ENCODE measurements at regions not wholly inside any gene's neighbourhood (a gene's known extent, or its start where the extent isn't known, plus 50 kb on each side); places are given as distances from the start of the nearest gene placed in this dataset.

DNA sequence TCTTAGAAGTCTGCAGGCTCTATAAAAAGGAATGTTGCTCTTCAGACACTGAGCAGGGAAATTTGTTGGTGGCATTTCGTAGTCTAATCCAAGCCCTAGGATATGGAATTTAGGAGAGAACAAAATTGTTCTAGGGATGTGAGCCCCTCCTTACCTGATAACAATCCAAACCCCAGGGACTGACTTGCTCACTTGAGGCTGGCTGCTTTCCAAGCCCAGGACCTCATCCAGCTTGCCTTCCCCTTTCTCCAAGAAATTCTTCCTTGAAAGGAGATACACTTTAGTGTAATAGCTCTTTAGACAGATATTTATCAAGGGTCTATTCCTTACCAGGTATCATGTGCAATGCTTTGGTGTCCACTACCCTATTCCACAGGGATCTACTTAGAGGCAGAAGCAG is 279.8 kb downstream of the C1D start:
- CTCF ChIA-PET = interaction anchor here (1.2 kb wide), 1 partner anchor 16 kb away, joined by 3 read pairs; no protein-coding TSS in a partner anchor
- FAIRE-seq = no peak

DNA sequence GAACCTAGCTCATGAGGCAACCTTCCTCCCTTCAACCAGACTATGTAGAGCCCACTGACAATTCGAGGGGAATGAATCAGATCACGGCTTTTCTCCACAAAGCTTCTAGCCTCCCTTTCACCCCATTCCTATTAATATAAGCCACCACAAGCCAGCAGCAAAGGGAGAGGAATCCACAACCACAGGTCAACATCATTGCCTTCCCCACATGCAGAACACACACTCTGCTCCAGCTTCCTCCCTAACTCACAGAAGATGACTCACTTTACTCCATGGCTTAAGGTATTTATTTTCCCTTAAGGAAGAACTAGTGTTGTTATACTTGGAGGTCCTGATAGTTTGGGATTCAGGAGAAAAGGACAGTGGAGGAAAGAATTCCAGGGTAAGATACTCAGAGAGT is 272.2 kb downstream of the C1D start:
- no peak for FAIRE-seq
- ATAC-seq = no peak
- ChIA-PET RAD21 (ENCODE audit: unreplicated experiment) (no interaction called here), POLR2A (no interaction called here), CTCF (no interaction called here), SMC1A (ENCODE audit: uncharacterized antibody, unreplicated experiment) (interaction anchor here (0.9 kb wide), 1 partner anchor 18 kb away, joined by 3 read pairs; no protein-coding TSS in a partner anchor)
- H3K27ac ChIP-seq (ENCODE audit: control insufficient read depth, insufficient read depth) = no peak overlapping the region
- no peak overlapping the region for H3K4me3 ChIP-seq
- no peaks in the 10 kb centered on the region for H4K20me1 ChIP-seq (ENCODE audit: control insufficient read depth, insufficient read depth)
- H3K36me3 ChIP-seq (ENCODE audit: control insufficient read depth in 2 of 2, insufficient read depth in 2 of 2, low read length in 1 of 2) = no peaks in the 10 kb centered on the region
- 0% methylated on average over 2 of the region's 2 CpGs for WGBS (ENCODE audit: insufficient coverage, insufficient replicate concordance, low lambda C conversion rate, missing lambda C conversion rate)
- intact Hi-C loops (cut with micrococcal nuclease; ENCODE audit: unreplicated experiment) (no loop called here), in situ Hi-C loops (cut with MboI) (no loop called here)
- H2AFZ ChIP-seq (ENCODE audit: control insufficient read depth, low read depth, low read length) = no peak overlapping the region
- no peaks in the 10 kb centered on the region for H3K27me3 ChIP-seq (replicated peaks in 1 of 2; ENCODE audit: control insufficient read depth in 2 of 2, insufficient read depth in 2 of 2, low read length in 1 of 2)
- H3K79me2 ChIP-seq (ENCODE audit: control insufficient read depth, insufficient read depth, low read length) = no peaks in the 10 kb centered on the region
- no peak overlapping the region for H3K4me2 ChIP-seq (ENCODE audit: control insufficient read depth, insufficient read depth)
- no peaks in the 10 kb centered on the region for H3K9me3 ChIP-seq (replicated peaks; ENCODE audit: control insufficient read depth, insufficient read depth, low read length)
- H3K9ac ChIP-seq (ENCODE audit: control insufficient read depth, insufficient read depth, low read length) = no peak overlapping the region
- H3K4me1 ChIP-seq (ENCODE audit: control insufficient read depth, insufficient read depth, low read length) = no peaks in the 10 kb centered on the region
- DNase-seq (ENCODE audit: low read depth, low spot score) = no peak
- BruUV-seq (replicated peaks) = no TSS peak
- TF ChIP-seq ZNF24 (IDR thresholded peaks at IDR 0.05) (no peak), STAT1 (conservative IDR thresholded peaks at IDR 0.05) (no peak), TAF1 (IDR thresholded peaks at IDR 0.05; ENCODE audit: borderline replicate concordance, low read depth, low read length) (no peak), EZH2 (IDR thresholded peaks at IDR 0.05; ENCODE audit: borderline replicate concordance, control insufficient read depth, low read depth, low read length) (no peak), ESRRA (IDR thresholded peaks at IDR 0.05; ENCODE audit: low read length) (no peak), KAT2A (conservative IDR thresholded peaks at IDR 0.05; ENCODE audit: control insufficient read depth, low read depth, low read length) (no peak)
- TF ChIP-seq, protein P1, sequence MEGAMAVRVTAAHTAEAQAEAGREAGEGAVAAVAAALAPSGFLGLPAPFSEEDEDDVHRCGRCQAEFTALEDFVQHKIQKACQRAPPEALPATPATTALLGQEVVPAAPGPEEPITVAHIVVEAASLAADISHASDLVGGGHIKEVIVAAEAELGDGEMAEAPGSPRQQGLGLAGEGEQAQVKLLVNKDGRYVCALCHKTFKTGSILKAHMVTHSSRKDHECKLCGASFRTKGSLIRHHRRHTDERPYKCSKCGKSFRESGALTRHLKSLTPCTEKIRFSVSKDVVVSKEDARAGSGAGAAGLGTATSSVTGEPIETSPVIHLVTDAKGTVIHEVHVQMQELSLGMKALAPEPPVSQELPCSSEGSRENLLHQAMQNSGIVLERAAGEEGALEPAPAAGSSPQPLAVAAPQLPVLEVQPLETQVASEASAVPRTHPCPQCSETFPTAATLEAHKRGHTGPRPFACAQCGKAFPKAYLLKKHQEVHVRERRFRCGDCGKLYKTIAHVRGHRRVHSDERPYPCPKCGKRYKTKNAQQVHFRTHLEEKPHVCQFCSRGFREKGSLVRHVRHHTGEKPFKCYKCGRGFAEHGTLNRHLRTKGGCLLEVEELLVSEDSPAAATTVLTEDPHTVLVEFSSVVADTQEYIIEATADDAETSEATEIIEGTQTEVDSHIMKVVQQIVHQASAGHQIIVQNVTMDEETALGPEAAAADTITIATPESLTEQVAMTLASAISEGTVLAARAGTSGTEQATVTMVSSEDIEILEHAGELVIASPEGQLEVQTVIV (IDR thresholded peaks at IDR 0.05; ENCODE audit: borderline replicate concordance, partially characterized antibody) = no peak
- TF ChIP-seq, protein P2, sequence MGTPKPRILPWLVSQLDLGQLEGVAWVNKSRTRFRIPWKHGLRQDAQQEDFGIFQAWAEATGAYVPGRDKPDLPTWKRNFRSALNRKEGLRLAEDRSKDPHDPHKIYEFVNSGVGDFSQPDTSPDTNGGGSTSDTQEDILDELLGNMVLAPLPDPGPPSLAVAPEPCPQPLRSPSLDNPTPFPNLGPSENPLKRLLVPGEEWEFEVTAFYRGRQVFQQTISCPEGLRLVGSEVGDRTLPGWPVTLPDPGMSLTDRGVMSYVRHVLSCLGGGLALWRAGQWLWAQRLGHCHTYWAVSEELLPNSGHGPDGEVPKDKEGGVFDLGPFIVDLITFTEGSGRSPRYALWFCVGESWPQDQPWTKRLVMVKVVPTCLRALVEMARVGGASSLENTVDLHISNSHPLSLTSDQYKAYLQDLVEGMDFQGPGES (IDR thresholded peaks at IDR 0.05) = no peak
- TF ChIP-seq, protein P3, sequence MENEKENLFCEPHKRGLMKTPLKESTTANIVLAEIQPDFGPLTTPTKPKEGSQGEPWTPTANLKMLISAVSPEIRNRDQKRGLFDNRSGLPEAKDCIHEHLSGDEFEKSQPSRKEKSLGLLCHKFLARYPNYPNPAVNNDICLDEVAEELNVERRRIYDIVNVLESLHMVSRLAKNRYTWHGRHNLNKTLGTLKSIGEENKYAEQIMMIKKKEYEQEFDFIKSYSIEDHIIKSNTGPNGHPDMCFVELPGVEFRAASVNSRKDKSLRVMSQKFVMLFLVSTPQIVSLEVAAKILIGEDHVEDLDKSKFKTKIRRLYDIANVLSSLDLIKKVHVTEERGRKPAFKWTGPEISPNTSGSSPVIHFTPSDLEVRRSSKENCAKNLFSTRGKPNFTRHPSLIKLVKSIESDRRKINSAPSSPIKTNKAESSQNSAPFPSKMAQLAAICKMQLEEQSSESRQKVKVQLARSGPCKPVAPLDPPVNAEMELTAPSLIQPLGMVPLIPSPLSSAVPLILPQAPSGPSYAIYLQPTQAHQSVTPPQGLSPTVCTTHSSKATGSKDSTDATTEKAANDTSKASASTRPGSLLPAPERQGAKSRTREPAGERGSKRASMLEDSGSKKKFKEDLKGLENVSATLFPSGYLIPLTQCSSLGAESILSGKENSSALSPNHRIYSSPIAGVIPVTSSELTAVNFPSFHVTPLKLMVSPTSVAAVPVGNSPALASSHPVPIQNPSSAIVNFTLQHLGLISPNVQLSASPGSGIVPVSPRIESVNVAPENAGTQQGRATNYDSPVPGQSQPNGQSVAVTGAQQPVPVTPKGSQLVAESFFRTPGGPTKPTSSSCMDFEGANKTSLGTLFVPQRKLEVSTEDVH (IDR thresholded peaks at IDR 0.05; ENCODE audit: low read depth, partially characterized antibody) = no peak

More for the DNA sequence above, 279.8 kb downstream of the C1D start:
- no peak for TF ChIP-seq CHD1 (IDR thresholded peaks at IDR 0.05; ENCODE audit: low read depth, low read length)
- no peak for TF ChIP-seq STAT3 (IDR thresholded peaks at IDR 0.05; ENCODE audit: low read depth, low read length)
- TF ChIP-seq WRNIP1 (IDR thresholded peaks at IDR 0.05; ENCODE audit: borderline replicate concordance, low read depth, low read length) = no peak
- TF ChIP-seq STAT1 (conservative IDR thresholded peaks at IDR 0.05) = no peak
- no peak for TF ChIP-seq CBX5 (IDR thresholded peaks at IDR 0.05; ENCODE audit: low read depth)
- no peak for TF ChIP-seq NFIC (IDR thresholded peaks at IDR 0.05; ENCODE audit: low read depth, low read length)
- no peak for TF ChIP-seq ESRRA (IDR thresholded peaks at IDR 0.05; ENCODE audit: low read length)
- no peak for TF ChIP-seq PAX8 (IDR thresholded peaks at IDR 0.05)
- no peak for TF ChIP-seq MYB (IDR thresholded peaks at IDR 0.05; ENCODE audit: borderline replicate concordance, low read depth, low read length)
- H3K4me1 ChIP-seq (ENCODE audit: control insufficient read depth, insufficient read depth, low read length) = no peaks in the 10 kb centered on the region
- 0% methylated on average over 1 of the region's 1 CpG for WGBS (ENCODE audit: insufficient coverage, insufficient replicate concordance, low lambda C conversion rate, missing lambda C conversion rate)
- SMC1A ChIA-PET (ENCODE audit: uncharacterized antibody, unreplicated experiment) = no interaction called here
- RAD21 ChIA-PET (ENCODE audit: unreplicated experiment) = no interaction called here
- H3K27me3 ChIP-seq (replicated peaks in 1 of 2; ENCODE audit: control insufficient read depth in 2 of 2, insufficient read depth in 2 of 2, low read length in 1 of 2) = no peaks in the 10 kb centered on the region
- in situ Hi-C loops (cut with MboI) (no loop called here), intact Hi-C loops (cut with micrococcal nuclease; ENCODE audit: unreplicated experiment) (no loop called here)
- no peaks in the 10 kb centered on the region for H3K9me3 ChIP-seq (replicated peaks; ENCODE audit: control insufficient read depth, insufficient read depth, low read length)
- no peak overlapping the region for H3K4me2 ChIP-seq (ENCODE audit: control insufficient read depth, insufficient read depth)
- ATAC-seq (no peak), DNase-seq (ENCODE audit: low read depth, low spot score) (no peak)
- H3K36me3 ChIP-seq (ENCODE audit: control insufficient read depth in 2 of 2, insufficient read depth in 2 of 2, low read length in 1 of 2) = no peaks in the 10 kb centered on the region
- H3K4me3 ChIP-seq = no peak overlapping the region
- H4K20me1 ChIP-seq (ENCODE audit: control insufficient read depth, insufficient read depth) = no peaks in the 10 kb centered on the region
- no peaks in the 10 kb centered on the region for H3K79me2 ChIP-seq (ENCODE audit: control insufficient read depth, insufficient read depth, low read length)
- no TSS peak for BruUV-seq (replicated peaks)
- no peak overlapping the region for H3K27ac ChIP-seq (ENCODE audit: control insufficient read depth, insufficient read depth)
- H3K9ac ChIP-seq (ENCODE audit: control insufficient read depth, insufficient read depth, low read length) = no peak overlapping the region
- H2AFZ ChIP-seq (ENCODE audit: control insufficient read depth, low read depth, low read length) = no peak overlapping the region
- POLR2A ChIA-PET = no interaction called here

All from GM12878 (cell line).